HEK293T (cell line): ENCODE measurements at regions not wholly inside any gene's neighbourhood (a gene's known extent, or its start where the extent isn't known, plus 50 kb on each side); places are given as distances from the start of the nearest gene placed in this dataset.

Experiments used
- CTCF ChIA-PET: fragments of 350-600 bp; formaldehyde crosslinking; extraction: SDS; loops from one replicate; lab custom pipeline; 2021; ENCODE audit warnings: antibody characterized with exemption, inconsistent platforms; lab: Yijun Ruan, JAX
- POLR2A ChIA-PET: fragments of 350-600 bp; formaldehyde crosslinking; extraction: SDS; loops from one replicate; lab custom pipeline; 2020; ENCODE audit warnings: antibody characterized with exemption, inconsistent platforms; lab: Yijun Ruan, JAX
- DNase-seq: peaks from one replicate; pipeline ENCODE4 v3.0.0; 2012; ENCODE audit warnings: mixed read lengths; ENCODE audit errors: extremely low spot score
- ARNT ChIP-seq: fragments of 450-650 bp; IDR thresholded peaks from 2 replicates; pipeline ENCODE4 v1.6.1; 2017; ENCODE audit warnings: mild to moderate bottlenecking
- BHLHE40 ChIP-seq: fragments of 450-650 bp; IDR thresholded peaks from 2 replicates; pipeline ENCODE4 v1.6.1; 2016; ENCODE audit warnings: mild to moderate bottlenecking, moderate library complexity, borderline replicate concordance
- CTBP1 ChIP-seq: fragments of 450-650 bp; IDR thresholded peaks from 2 replicates; pipeline ENCODE4 v1.6.1; 2016; ENCODE audit warnings: borderline replicate concordance
- ELF4 ChIP-seq: fragments of 450-650 bp; IDR thresholded peaks from 2 replicates; pipeline ENCODE4 v1.6.1; 2017; ENCODE audit warnings: antibody characterized with exemption
- FOXA1 ChIP-seq: fragments of 450-650 bp; IDR thresholded peaks from 2 replicates; pipeline ENCODE4 v1.6.1; 2016; ENCODE audit warnings: mild to moderate bottlenecking
- FOXK2 ChIP-seq: fragments of 450-650 bp; IDR thresholded peaks from 2 replicates; pipeline ENCODE4 v1.6.1; 2016; ENCODE audit warnings: mild to moderate bottlenecking
- FOXM1 ChIP-seq: fragments of 450-650 bp; IDR thresholded peaks from 2 replicates; pipeline ENCODE4 v1.6.1; 2017; ENCODE audit warnings: mild to moderate bottlenecking, borderline replicate concordance
- HDGF ChIP-seq: fragments of 450-650 bp; IDR thresholded peaks from 2 replicates; pipeline ENCODE4 v1.6.1; 2017; ENCODE audit warnings: antibody characterized with exemption, borderline replicate concordance
- L3MBTL2 ChIP-seq: fragments of 450-650 bp; conservative IDR thresholded peaks from 2 replicates; pipeline ENCODE4 v1.6.1; 2016; ENCODE audit warnings: mild to moderate bottlenecking
- LEF1 ChIP-seq: fragments of 450-650 bp; IDR thresholded peaks from 2 replicates; pipeline ENCODE4 v1.6.1; 2017; ENCODE audit warnings: mild to moderate bottlenecking, borderline replicate concordance
- NFRKB ChIP-seq: fragments of 450-650 bp; IDR thresholded peaks from 2 replicates; pipeline ENCODE4 v1.6.1; 2016; ENCODE audit warnings: mild to moderate bottlenecking, moderate library complexity
- SP1 ChIP-seq: fragments of 450-650 bp; IDR thresholded peaks from 2 replicates; pipeline ENCODE4 v1.6.1; 2017
- SUZ12 ChIP-seq: fragments of 450-650 bp; IDR thresholded peaks from 2 replicates; pipeline ENCODE4 v1.6.1; 2016; ENCODE audit warnings: mild to moderate bottlenecking
- TARDBP ChIP-seq: fragments of 450-650 bp; IDR thresholded peaks from 2 replicates; pipeline ENCODE4 v1.6.1; 2016
- ZNF384 ChIP-seq: fragments of 450-650 bp; IDR thresholded peaks from 2 replicates; pipeline ENCODE4 v1.6.1; 2016
- TF ChIP-seq, protein P1 (sequence below): fragments of 450-650 bp; IDR thresholded peaks from 2 replicates; pipeline ENCODE4 v1.6.1; 2016

DNA sequence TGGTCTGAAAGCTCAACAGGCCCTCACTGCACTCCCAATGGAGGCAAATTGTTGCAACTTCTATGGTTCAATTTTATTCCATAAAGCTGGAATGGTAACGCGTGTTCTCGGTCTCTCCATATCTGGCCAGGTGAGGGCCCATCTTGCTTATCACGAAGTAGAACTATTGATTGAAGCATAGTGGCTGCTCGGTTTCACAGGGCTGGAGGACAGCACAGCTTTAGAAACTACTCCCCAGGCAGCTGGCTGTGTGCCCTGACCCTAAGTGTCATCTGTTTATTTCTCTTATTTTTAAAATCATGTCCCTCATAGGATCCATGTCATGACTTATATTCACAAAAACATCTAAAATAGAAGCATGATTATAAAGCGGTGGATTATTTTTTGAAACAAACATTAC, 223.4 kb downstream of the NPR3 start:
- POLR2A ChIA-PET: no interaction called here
- no peak for TF ChIP-seq SP1
- no peak for TF ChIP-seq ARNT
- TF ChIP-seq, protein P1, sequence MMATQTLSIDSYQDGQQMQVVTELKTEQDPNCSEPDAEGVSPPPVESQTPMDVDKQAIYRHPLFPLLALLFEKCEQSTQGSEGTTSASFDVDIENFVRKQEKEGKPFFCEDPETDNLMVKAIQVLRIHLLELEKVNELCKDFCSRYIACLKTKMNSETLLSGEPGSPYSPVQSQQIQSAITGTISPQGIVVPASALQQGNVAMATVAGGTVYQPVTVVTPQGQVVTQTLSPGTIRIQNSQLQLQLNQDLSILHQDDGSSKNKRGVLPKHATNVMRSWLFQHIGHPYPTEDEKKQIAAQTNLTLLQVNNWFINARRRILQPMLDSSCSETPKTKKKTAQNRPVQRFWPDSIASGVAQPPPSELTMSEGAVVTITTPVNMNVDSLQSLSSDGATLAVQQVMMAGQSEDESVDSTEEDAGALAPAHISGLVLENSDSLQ: no peak
- TF ChIP-seq BHLHE40: no peak
- TF ChIP-seq LEF1: no peak
- no peak for TF ChIP-seq ELF4
- no peak for TF ChIP-seq L3MBTL2
- no peak for TF ChIP-seq ZNF384
- no peak for TF ChIP-seq FOXA1
- TF ChIP-seq FOXM1: no peak
- TF ChIP-seq HDGF: no peak
- TF ChIP-seq SUZ12: no peak
- no peak for TF ChIP-seq FOXK2
- TF ChIP-seq TARDBP: no peak
- no peak for TF ChIP-seq NFRKB
- TF ChIP-seq CTBP1: no peak
- CTCF ChIA-PET: no interaction called here
- DNase-seq: no peak

DNA sequence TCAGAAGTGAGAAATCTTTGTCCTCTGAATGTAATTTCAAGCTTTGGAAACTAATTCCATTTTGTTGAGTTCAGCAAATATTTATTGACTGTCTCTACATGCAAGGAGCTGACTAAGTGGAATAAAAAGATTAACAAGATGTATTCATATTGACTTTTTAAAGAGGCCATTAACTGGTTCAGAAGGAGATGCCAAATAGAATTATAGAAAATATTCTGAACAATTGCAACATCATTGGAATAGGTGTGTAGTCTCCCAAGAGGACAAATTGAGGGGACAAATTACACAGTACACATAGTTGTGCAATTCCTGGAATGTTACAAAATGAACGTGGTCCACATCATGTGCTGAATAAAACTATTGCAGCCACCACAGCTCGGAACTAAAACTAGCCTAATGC, 224.2 kb downstream of the NPR3 start:
- no peak for DNase-seq
- POLR2A ChIA-PET: no interaction called here
- no peak for TF ChIP-seq HDGF
- TF ChIP-seq SUZ12: no peak
- no peak for TF ChIP-seq FOXM1
- no peak for TF ChIP-seq LEF1
- TF ChIP-seq NFRKB: no peak
- TF ChIP-seq TARDBP: no peak
- TF ChIP-seq FOXK2: no peak
- no peak for TF ChIP-seq BHLHE40
- TF ChIP-seq CTBP1: no peak
- no peak for TF ChIP-seq FOXA1
- CTCF ChIA-PET: no interaction called here

DNA sequence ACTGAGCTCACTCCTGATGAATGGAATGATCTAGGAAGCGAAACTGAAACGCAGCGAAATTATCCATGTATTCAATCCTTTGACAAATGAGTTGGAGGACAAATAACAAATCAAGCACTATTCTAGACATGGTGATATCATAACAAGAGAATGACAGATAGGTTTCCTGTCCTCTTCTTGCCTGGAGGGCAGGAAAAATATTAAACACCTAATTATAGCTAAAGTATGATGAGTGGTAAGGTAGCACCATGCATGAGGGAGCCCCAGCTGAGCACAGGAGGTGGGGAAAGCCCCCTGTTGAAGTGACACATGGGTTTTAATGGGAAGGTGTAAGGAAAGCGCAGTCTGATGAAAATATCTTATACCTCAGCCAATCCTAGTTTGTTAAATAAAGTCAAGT, 225.2 kb downstream of the NPR3 start:
- TF ChIP-seq CTBP1 (no peak), ELF4 (no peak), FOXM1 (no peak), BHLHE40 (no peak), HDGF (no peak), ZNF384 (no peak), LEF1 (no peak), ARNT (no peak), L3MBTL2 (no peak), NFRKB (no peak), FOXA1 (no peak), SUZ12 (no peak), SP1 (no peak), FOXK2 (no peak)
- TF ChIP-seq, protein P1: no peak
- DNase-seq: no peak
- CTCF ChIA-PET: no interaction called here
- POLR2A ChIA-PET: no interaction called here

DNA sequence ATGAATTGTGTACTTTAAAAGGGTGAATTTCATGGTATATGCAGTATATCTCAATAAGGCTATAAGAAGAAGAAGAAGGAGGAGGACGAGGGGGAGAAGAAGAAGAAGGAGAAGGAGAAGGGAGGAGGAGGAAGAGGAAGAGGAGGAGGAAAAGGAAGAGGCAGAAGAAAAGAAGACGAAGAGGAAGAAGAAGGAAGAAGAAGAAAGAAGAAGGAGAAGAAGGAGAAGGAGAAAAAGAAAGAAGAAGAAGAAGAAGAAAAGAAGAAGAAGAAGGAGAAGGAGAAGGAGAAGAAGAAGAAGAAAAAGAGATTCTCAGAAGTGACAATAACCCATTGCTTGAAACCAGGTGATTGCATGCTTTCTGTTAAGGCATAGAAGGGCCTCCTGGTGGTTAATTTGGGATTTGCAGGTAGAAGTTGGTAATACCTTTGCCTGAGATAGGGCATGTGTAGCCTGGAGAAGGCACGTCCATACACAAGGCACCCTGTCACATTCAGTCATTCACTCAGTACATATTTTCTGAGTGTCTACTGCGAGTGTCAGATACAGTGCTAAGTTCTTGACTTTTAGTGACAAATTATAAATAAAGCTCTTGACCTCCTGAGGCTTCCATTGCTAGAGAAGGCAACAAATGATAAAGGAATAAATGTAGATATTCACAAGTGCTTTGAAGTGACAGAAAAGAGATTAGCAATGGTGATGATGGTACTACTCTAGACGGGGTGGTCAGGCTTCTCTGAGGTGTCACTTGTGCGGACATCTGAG, 231.3 kb downstream of the NPR3 start:
- ChIA-PET POLR2A (no interaction called here), CTCF (interaction anchor here (1.0 kb wide), 1 partner anchor 26 kb away, joined by 3 read pairs; no protein-coding TSS in a partner anchor)
- TF ChIP-seq ELF4 (no peak), L3MBTL2 (no peak), HDGF (no peak), SP1 (no peak), CTBP1 (no peak), ZNF384 (no peak), FOXA1 (no peak), FOXK2 (no peak), ARNT (no peak), TARDBP (no peak), NFRKB (no peak)
- TF ChIP-seq, protein P1: no peak
- DNase-seq: peak; percentile 26

DNA sequence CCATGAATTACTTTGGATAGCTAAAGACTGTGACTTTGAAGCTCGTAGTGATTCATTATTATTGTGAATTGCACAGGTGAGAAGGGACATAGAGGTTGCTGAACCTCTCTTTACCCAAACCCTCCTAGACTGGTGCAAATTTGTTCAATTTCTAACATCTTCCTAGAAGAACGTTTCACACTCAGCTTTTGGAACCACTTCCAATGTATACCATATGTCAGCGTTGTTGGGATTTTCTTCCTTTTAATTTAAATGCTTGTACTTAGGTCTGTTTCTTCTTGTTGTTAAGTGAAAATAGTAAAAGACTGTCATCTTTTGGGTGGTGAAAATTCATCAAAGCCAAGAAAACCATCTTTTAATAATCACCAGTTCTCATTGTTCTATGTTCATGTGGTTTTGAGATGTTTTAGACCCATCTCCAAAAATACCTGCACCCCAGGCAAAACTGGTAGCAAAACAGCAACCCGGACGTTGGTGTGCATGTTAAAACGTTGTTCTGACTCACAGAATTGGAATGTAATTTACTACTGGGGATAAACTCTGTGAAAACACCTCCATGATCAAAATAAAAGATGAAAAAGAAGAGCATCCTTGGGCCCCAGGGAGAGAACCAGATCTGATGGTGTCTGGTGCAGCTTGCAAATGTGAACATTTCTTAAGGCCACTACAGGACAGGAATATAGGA, 238.3 kb downstream of the NPR3 start:
- POLR2A ChIA-PET: no interaction called here
- TF ChIP-seq FOXK2 (no peak), HDGF (no peak), CTBP1 (no peak), L3MBTL2 (no peak), ZNF384 (no peak), LEF1 (no peak)

DNA sequence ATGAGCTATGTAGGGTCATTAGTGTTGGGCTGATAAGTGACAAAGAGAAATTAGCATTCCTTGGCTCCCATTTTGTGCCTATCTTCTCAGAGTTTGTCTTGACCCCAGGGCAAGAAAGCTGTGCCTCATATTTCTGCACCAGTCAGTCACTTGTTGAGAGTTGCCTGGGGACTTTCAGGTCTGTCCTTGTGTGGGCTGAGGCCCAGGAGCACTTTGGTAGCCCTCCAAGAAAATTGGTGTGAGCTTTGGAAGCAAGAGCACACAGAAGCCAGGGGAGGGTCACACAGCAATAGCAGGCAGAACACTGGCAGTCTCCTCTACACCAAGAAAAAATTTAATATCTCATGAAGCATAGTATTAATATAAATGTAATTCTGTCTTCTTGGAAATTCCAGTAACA, 239.9 kb downstream of the NPR3 start:
- no peak for TF ChIP-seq SUZ12
- TF ChIP-seq CTBP1: no peak
- no peak for TF ChIP-seq FOXA1
- TF ChIP-seq L3MBTL2: no peak
- ChIA-PET CTCF (no interaction called here), POLR2A (no interaction called here)
- no peak for DNase-seq

More for the DNA sequence above, 238.3 kb downstream of the NPR3 start:
- CTCF ChIA-PET: no interaction called here
- DNase-seq: no peak
